Erythroblast (primary cell): ENCODE measurements at regions not wholly inside any gene's neighbourhood (a gene's known extent, or its start where the extent isn't known, plus 50 kb on each side); places are given as distances from the start of the nearest gene placed in this dataset.

ENCODE experiments used
- GATA1 ChIP-seq: IDR thresholded peaks from 2 replicates; pipeline ENCODE4 v1.6.1; 2011; ENCODE audit warnings: low read depth, mild to moderate bottlenecking, control low read depth, low read length, moderate library complexity
- POLR2A ChIP-seq: IDR thresholded peaks from 2 replicates; pipeline ENCODE4 v1.6.1; 2011; ENCODE audit warnings: mild to moderate bottlenecking, low read length

DNA sequence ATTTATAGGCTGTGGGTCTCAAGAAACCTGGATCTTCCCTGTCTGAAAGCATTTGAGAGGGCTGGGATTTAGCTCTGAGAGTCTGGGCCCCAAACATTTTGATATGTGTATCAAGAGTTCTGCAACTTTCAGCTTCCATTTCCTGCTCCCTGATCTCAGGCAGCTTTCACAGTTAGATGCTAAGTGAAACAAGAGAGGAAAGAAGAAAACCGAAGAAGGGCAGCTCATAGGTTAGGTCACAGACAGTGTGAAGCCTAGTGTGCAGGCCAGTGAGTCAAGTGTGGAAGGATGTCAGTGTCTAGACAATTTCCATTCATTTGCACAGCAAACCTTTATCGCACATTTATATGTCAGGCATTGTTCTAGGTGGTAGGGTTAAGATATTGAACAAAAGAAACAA, 173.6 kb upstream of the PROK2 start:
- no peak for TF ChIP-seq POLR2A
- TF ChIP-seq GATA1: no peak
